ENCODE measurements at regions not wholly inside any gene's neighbourhood (a gene's known extent, or its start where the extent isn't known, plus 50 kb on each side); places are given as distances from the start of the nearest gene placed in this dataset.

GRCh38 chr13:22095794-22096193 is 424.9 kb downstream of the FGF9 start:
- FAIRE-seq: no peak
- Histone ChIP-seq H3K79me2 (ENCODE audit: control insufficient read depth in 1 of 2, insufficient read depth in 2 of 2, low read length in 2 of 2) (no peaks in the 10 kb centered on the region), H3K23me2 (ENCODE audit: low read depth, low read length) (no peaks in the 10 kb centered on the region), H2BK20ac (ENCODE audit: low read length) (no peak overlapping the region), H3K4me1 (replicated peaks in 1 of 4; ENCODE audit: control insufficient read depth in 3 of 4, insufficient read depth in 4 of 4, low read length in 3 of 4) (no peaks in the 10 kb centered on the region), H3K9ac (replicated peaks in 1 of 4; ENCODE audit: extremely low read depth in 1 of 4, low read depth in 3 of 4, low read length in 3 of 4) (no peak overlapping the region), H3K36me3 (ENCODE audit: control insufficient read depth in 2 of 4, insufficient read depth in 4 of 4, low read length in 3 of 4) (no peaks in the 10 kb centered on the region), H4K91ac (replicated peaks; ENCODE audit: insufficient read length, low read length) (no peak overlapping the region), H3K79me1 (ENCODE audit: low read depth, low read length) (no peaks in the 10 kb centered on the region), H3K27ac (ENCODE audit: low read depth, low read length) (no peak overlapping the region), H3K23ac (ENCODE audit: insufficient read length) (no peak overlapping the region), H3K18ac (ENCODE audit: extremely low read depth, low read length) (no peak overlapping the region), H2AK5ac (ENCODE audit: low read depth, low read length) (no peak overlapping the region), H3K4me3 (ENCODE audit: extremely low read depth in 1 of 4, insufficient read depth in 2 of 4, low read depth in 3 of 4, low read length in 4 of 4) (no peak overlapping the region), H3K4ac (replicated peaks; ENCODE audit: insufficient read length, low read depth, low read length) (no peak overlapping the region), H2BK120ac (replicated peaks; ENCODE audit: low read depth, low read length) (no peak overlapping the region), H2BK15ac (ENCODE audit: low read length) (no peak overlapping the region), H2BK12ac (ENCODE audit: low read depth, low read length) (no peak overlapping the region), H3K9me3 (ENCODE audit: insufficient read depth in 2 of 2, low read depth in 1 of 2, low read length in 1 of 2) (no peaks in the 10 kb centered on the region), H4K5ac (ENCODE audit: insufficient read length, low read depth, low read length) (no peak overlapping the region), H2BK5ac (ENCODE audit: low read depth, low read length) (no peak overlapping the region), H3K4me2 (ENCODE audit: insufficient read depth in 1 of 2, low read depth in 2 of 2, low read length in 2 of 2) (no peak overlapping the region), H3K56ac (replicated peaks; ENCODE audit: insufficient read length, low read depth, low read length) (no peak overlapping the region), H4K20me1 (replicated peaks in 1 of 2; ENCODE audit: control insufficient read depth in 1 of 2, insufficient read depth in 2 of 2, low read length in 2 of 2) (no peaks in the 10 kb centered on the region), H3K14ac (ENCODE audit: insufficient read length) (no peak overlapping the region), H4K8ac (ENCODE audit: extremely low read depth, insufficient read depth, low read length) (no peak overlapping the region), H2AFZ (ENCODE audit: low read length) (no peak overlapping the region), H3K27me3 (replicated peaks in 1 of 4; ENCODE audit: control insufficient read depth in 3 of 4, extremely low read depth in 1 of 4, insufficient read depth in 3 of 4, low read length in 3 of 4) (peaks cover 0 to 1% (median 0%) of the 10 kb centered on the region in 4 experiments; a peak in 1 of 7 replicates)
- ChIA-PET CTCF (ENCODE audit: partially characterized antibody) (interaction anchor here (0.7 kb wide), 1 partner anchor 8 kb away, joined by 3 read pairs; no protein-coding TSS in a partner anchor), POLR2A (ENCODE audit: partially characterized antibody) (no interaction called here)
- no peak for DNase-seq (ENCODE audit: low read depth in 1 of 2, low spot score in 2 of 2)
- 85% methylated on average over 3 of the region's 3 CpGs; no CpG with 5 or more reads in 1 of the 2 experiments for WGBS, 2 experiments (ENCODE audit: extremely low coverage in 1 of 2, insufficient coverage in 1 of 2, insufficient read length in 1 of 2, insufficient replicate concordance in 2 of 2, low coverage in 1 of 2, low lambda C conversion rate in 2 of 2, missing lambda C conversion rate in 1 of 2)
- no peak for TF ChIP-seq RFX5 (IDR thresholded peaks at IDR 0.05; ENCODE audit: borderline replicate concordance, low read depth, low read length)
- TF ChIP-seq SIN3A (conservative IDR thresholded peaks at IDR 0.05 in 1 of 2, IDR thresholded peaks at IDR 0.05 in 1 of 2; ENCODE audit: low read depth in 1 of 2, low read length in 2 of 2): no peak
- no peak for TF ChIP-seq SP4 (IDR thresholded peaks at IDR 0.05; ENCODE audit: low read length)
- no peak for TF ChIP-seq SP1 (IDR thresholded peaks at IDR 0.05; ENCODE audit: low read depth, low read length)
- TF ChIP-seq HDAC6 (IDR thresholded peaks at IDR 0.05; ENCODE audit: low read depth, low read length): no peak
- TF ChIP-seq SIX5 (IDR thresholded peaks at IDR 0.05; ENCODE audit: low read depth, low read length): no peak
- no peak for TF ChIP-seq NRF1 (IDR thresholded peaks at IDR 0.05; ENCODE audit: low read depth, low read length)
- no peak for TF ChIP-seq TCF12 (IDR thresholded peaks at IDR 0.05; ENCODE audit: low read depth, low read length)
- TF ChIP-seq POLR2AphosphoS5 (IDR thresholded peaks at IDR 0.05; ENCODE audit: low read depth, low read length): no peak
- no peak for TF ChIP-seq CBX8 (IDR thresholded peaks at IDR 0.05; ENCODE audit: borderline replicate concordance, low read depth, low read length)
- TF ChIP-seq CHD1 (IDR thresholded peaks at IDR 0.05; ENCODE audit: low read depth, low read length): no peak
- no peak for TF ChIP-seq JUND (IDR thresholded peaks at IDR 0.05; ENCODE audit: low read length)
- no peak for TF ChIP-seq GTF2F1 (IDR thresholded peaks at IDR 0.05; ENCODE audit: borderline replicate concordance, low read depth, low read length)
- TF ChIP-seq EGR1 (IDR thresholded peaks at IDR 0.05; ENCODE audit: borderline replicate concordance, low read depth, low read length): no peak
- TF ChIP-seq CBX5 (IDR thresholded peaks at IDR 0.05; ENCODE audit: low read depth, low read length): no peak
- no peak for TF ChIP-seq JUN (IDR thresholded peaks at IDR 0.05; ENCODE audit: low read depth, low read length)
- no peak for TF ChIP-seq RBBP5 (IDR thresholded peaks at IDR 0.05; ENCODE audit: borderline replicate concordance, low read depth, low read length)
